GM12892 (cell line): ENCODE measurements at regions not wholly inside any gene's neighbourhood (a gene's known extent, or its start where the extent isn't known, plus 50 kb on each side); places are given as distances from the start of the nearest gene placed in this dataset.

Experiments
- DNase-seq: peaks from one replicate; pipeline ENCODE4 v3.0.0; 2011; ENCODE audit not compliant: insufficient read length
- FAIRE-seq: peaks from 2 replicates; lab custom pipeline; 2011; peaks lifted over from hg19 to GRCh38; lab: Jason Lieb, UNC
- POLR2A ChIP-seq: IDR thresholded peaks from 2 replicates; pipeline ENCODE4 v1.6.1; 2011; ENCODE audit warnings: low read depth, low read length, control low read depth
- POLR2AphosphoS5 ChIP-seq: IDR thresholded peaks from 2 replicates; pipeline ENCODE4 v1.6.1; 2011; ENCODE audit warnings: low read depth, low read length, control low read depth
- TAF1 ChIP-seq: IDR thresholded peaks from 2 replicates; pipeline ENCODE4 v1.6.1; 2011; ENCODE audit warnings: low read depth, mild to moderate bottlenecking, control low read depth, low read length, borderline replicate concordance

- FAIRE-seq (no peak), DNase-seq (no peak)
These were observed 59.6 kb upstream of the MAMLD1 start for GRCh38 chrX:150303386-150304097.

DNA sequence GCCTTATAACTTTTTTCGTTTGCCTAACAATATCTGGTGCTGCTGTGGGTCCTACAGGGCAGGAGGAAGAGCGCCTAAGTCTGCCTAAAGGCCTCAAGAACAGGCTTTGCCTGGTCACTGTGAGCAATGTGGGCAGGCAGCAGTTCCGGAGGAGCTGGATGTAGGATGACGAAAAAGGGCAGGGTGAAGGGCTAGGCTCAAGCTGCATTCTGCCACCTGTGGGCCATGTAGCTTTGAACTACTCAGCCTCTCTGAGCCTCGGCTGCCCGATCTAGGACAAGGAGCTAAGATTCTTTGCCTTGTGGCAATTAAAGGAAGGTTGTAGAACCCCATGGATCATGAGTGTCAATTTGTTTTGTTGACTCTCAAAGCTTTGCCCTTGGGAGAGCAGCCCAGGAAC, 57.1 kb upstream of the MAMLD1 start:
- TF ChIP-seq POLR2AphosphoS5 (no peak), POLR2A (no peak), TAF1 (no peak)
- no peak for FAIRE-seq
- DNase-seq = no peak

More at GRCh38 chrX:150303386-150304097, 59.6 kb upstream of the MAMLD1 start:
- no peak for TF ChIP-seq POLR2A
- no peak for TF ChIP-seq POLR2AphosphoS5
- TF ChIP-seq TAF1 = no peak

DNA sequence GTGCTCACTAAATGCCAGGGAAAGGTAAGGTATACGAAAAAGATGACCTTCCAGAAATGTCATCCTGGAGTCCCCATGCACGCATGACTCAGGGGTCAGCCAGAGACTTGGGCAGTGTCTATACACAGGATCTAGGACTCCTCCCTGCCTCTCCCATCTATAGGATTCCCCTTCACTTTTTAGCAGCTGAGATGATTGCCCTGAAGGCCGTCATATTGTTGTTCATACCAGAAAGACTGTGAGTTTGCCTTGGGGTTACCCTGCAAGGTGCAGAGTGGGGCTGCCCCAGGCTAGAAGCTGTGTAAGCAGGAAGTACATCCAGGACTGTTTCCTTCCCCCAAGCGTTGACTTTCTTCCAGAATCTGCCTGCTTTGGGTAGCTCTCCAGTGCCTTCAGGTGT, 55.1 kb upstream of the MAMLD1 start:
- DNase-seq (no peak), FAIRE-seq (no peak)
- TF ChIP-seq POLR2A (no peak), TAF1 (no peak), POLR2AphosphoS5 (no peak)

DNA sequence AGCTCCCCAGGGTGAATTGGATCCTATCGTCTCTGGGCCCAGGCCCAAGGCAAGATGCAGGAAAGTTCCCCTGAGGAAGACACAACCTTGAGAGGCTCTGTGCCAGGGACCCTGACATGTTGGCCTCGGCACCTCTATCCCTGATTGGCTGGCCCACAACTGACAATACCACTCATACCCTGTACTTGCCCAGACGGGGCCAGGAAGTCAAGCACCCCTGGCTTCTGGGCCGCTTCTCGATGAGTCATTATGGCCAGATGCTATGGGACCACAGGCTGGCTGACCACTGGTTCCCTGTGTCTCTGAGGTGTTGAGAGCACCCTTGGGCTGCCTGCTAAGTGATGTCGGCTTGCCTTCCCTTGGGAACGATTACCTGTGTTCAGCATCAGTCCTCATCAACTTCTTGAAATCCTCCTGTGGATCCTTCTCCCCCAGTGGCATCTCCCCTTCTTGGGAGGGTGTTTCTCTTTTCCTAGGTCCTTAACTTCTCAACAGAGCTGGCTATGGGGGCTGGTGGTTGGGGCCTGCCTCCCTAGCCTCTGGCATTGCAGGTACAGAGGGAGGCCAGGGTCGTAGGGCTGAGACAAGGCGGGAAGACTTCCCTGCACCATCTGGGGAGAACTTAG, 54.5 kb upstream of the MAMLD1 start:
- TF ChIP-seq POLR2AphosphoS5 (no peak), TAF1 (no peak), POLR2A (no peak)
- no peak for DNase-seq
- FAIRE-seq = no peak

GRCh38 chrX:150310417-150310816, 52.7 kb upstream of the MAMLD1 start:
- FAIRE-seq (no peak), DNase-seq (no peak)
- TF ChIP-seq TAF1 = no peak
- no peak for TF ChIP-seq POLR2A
- TF ChIP-seq POLR2AphosphoS5 = no peak

- FAIRE-seq (no peak), DNase-seq (no peak)
- TF ChIP-seq POLR2A (no peak), TAF1 (no peak)
These were observed 52.2 kb upstream of the MAMLD1 start for GRCh38 chrX:150310881-150311280.

- DNase-seq (no peak), FAIRE-seq (no peak)
- TF ChIP-seq TAF1 (no peak), POLR2AphosphoS5 (no peak), POLR2A (no peak)
These were observed 50.2 kb upstream of the MAMLD1 start for GRCh38 chrX:150312931-150313330.
